ENCODE measurements at regions not wholly inside any gene's neighbourhood (a gene's known extent, or its start where the extent isn't known, plus 50 kb on each side); places are given as distances from the start of the nearest gene placed in this dataset.

GRCh38 chr13:50670847-50671496, 172.5 kb downstream of the DLEU7 start:
- no peaks in the 10 kb centered on the region for H3K36me3 ChIP-seq (ENCODE audit: control insufficient read depth, insufficient read depth, low read length)
- H2BK20ac ChIP-seq (ENCODE audit: low read depth, low read length), result no peak overlapping the region
- intact Hi-C loops (cut with micrococcal nuclease), result no loop called here
- no peak overlapping the region for H3K9ac ChIP-seq (ENCODE audit: low read depth, low read length)
- H4K20me1 ChIP-seq (ENCODE audit: insufficient read depth, low read length), result no peaks in the 10 kb centered on the region
- H3K27me3 ChIP-seq (ENCODE audit: control insufficient read depth, insufficient read depth, low read length), result peaks cover 46% of the 10 kb centered on the region
- H3K9me1 ChIP-seq (ENCODE audit: insufficient read depth, low read length), result no peaks in the 10 kb centered on the region
- no peak overlapping the region for H2AK5ac ChIP-seq (ENCODE audit: low read depth, low read length)
- no peak overlapping the region for H2AFZ ChIP-seq (replicated peaks; ENCODE audit: low read length, poor library complexity)
- ChIA-PET POLR2A (ENCODE audit: unreplicated experiment) (no interaction called here), CTCF (no interaction called here)
- H2BK15ac ChIP-seq (ENCODE audit: low read depth, low read length), result no peak overlapping the region
- H3K56ac ChIP-seq (ENCODE audit: extremely low read depth, insufficient read depth, low read length), result no peak overlapping the region
- H3K14ac ChIP-seq (replicated peaks; ENCODE audit: low read depth, low read length), result no peak overlapping the region
- in situ Hi-C loops (cut with MboI; ENCODE audit: low sequenced_read_pairs), result no loop called here
- H3K18ac ChIP-seq (ENCODE audit: low read depth, low read length), result no peak overlapping the region
- no peak overlapping the region for H4K91ac ChIP-seq (ENCODE audit: insufficient read depth, low read depth, low read length)
- H3K4ac ChIP-seq (ENCODE audit: low read depth, low read length), result no peak overlapping the region
- no peaks in the 10 kb centered on the region for H3K4me1 ChIP-seq (ENCODE audit: control insufficient read depth, insufficient read depth, low read length)
- no CpG with 5 or more reads among the region's 4 CpGs for WGBS, 2 experiments (ENCODE audit: extremely low coverage in 2 of 2, insufficient read length in 1 of 2)
- H3K4me2 ChIP-seq (ENCODE audit: low read depth, low read length), result no peak overlapping the region
- no peaks in the 10 kb centered on the region for H3K79me1 ChIP-seq (ENCODE audit: low read depth in 1 of 2, low read length in 2 of 2)
- no peak overlapping the region for H2AK9ac ChIP-seq (replicated peaks; ENCODE audit: low read depth, low read length, poor library complexity)
- dilution Hi-C loops (cut with HindIII; ENCODE audit: low sequenced_read_pairs, unreplicated experiment), result no loop called here
- H3K27ac ChIP-seq (ENCODE audit: insufficient read depth, low read length), result no peak overlapping the region
- H3K23ac ChIP-seq (ENCODE audit: low read depth, low read length), result no peak overlapping the region
- H3K9me3 ChIP-seq (ENCODE audit: control insufficient read depth, insufficient read depth, low read length), result 0 out of 2 replicates have a peak, but pooled peaks cover 2% of the 10 kb centered on the region
- H2BK120ac ChIP-seq (ENCODE audit: low read depth, low read length), result no peak overlapping the region
- H4K8ac ChIP-seq (ENCODE audit: low read depth in 2 of 2, low read length in 2 of 2), result no peak overlapping the region
- H3K4me3 ChIP-seq (ENCODE audit: insufficient read depth, low read depth, low read length), result no peak overlapping the region
- DNase-seq (no peak), ATAC-seq (ENCODE audit: low read depth) (no peak)
- no peak overlapping the region for H4K5ac ChIP-seq (ENCODE audit: low read depth, low read length)
- TF ChIP-seq CEBPB (IDR thresholded peaks at IDR 0.05; ENCODE audit: low read depth, low read length) (no peak), MAFK (IDR thresholded peaks at IDR 0.05; ENCODE audit: low read depth, low read length) (no peak), CTCF (conservative IDR thresholded peaks at IDR 0.05; ENCODE audit: low read depth, low read length) (no peak), NFE2L2 (IDR thresholded peaks at IDR 0.05; ENCODE audit: low read depth, low read length) (no peak), MAZ (IDR thresholded peaks at IDR 0.05; ENCODE audit: borderline replicate concordance, low read depth, low read length) (no peak), POLR2A (IDR thresholded peaks at IDR 0.05; ENCODE audit: low read depth, low read length) (no peak), RAD21 (IDR thresholded peaks at IDR 0.05; ENCODE audit: low read length) (no peak), RFX5 (IDR thresholded peaks at IDR 0.05; ENCODE audit: low read depth, low read length) (no peak), USF2 (IDR thresholded peaks at IDR 0.05; ENCODE audit: low read depth, low read length) (no peak)
- BruUV-seq (replicated peaks), result no TSS peak
- no peak overlapping the region for H2BK5ac ChIP-seq (ENCODE audit: low read depth, low read length, poor library complexity, severe bottlenecking)
